ENCODE measurements at regions not wholly inside any gene's neighbourhood (a gene's known extent, or its start where the extent isn't known, plus 50 kb on each side); places are given as distances from the start of the nearest gene placed in this dataset.

DNA sequence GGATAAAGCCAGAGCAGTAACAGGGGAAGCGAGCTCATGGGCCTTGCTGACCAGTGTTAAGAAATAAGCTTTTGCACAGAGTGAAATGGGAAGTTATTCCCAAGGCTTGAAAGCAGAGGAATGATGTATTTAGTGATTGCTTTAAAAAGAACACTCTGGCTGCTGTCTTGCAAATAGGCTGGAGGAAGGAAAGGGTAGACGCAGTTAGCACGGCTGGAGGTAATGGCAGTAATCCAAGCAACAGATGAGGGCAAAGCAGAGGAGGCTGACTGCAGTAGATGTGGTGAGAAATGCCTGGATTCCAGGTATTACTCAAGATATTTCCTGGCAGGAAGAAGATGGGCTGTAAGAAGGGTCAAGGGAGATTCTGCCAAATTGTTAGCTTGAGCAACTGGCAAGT, 1342.3 kb upstream of the AGA start:
- DNase-seq (ENCODE audit: low read depth in 2 of 2), result no peak

GRCh38 chr4:178789279-178789678, 1347.0 kb upstream of the AGA start:
- DNase-seq (ENCODE audit: low read depth in 2 of 2), result no peak

DNA sequence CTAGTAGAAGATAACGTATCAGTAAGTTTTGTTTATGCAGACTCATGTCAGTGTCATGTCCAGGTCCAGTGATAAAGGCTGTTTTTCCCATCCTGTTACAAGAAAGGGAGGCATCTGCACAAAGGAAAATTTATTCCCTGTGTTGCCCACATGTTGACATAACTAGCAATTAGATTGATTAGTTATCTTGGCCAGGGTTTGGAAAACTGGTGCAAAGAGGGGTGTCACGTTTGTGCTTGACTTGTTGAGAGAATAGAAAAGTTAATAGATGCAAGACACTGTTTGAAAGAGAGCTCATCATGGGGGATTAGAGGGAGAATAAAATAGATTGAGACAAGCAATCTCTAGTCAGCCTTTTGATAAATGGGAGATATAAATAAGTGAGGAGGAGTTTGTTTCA, 1357.0 kb upstream of the AGA start:
- no peak for DNase-seq (ENCODE audit: low read depth in 2 of 2)

- no peak for DNase-seq (ENCODE audit: low read depth in 2 of 2)
These were observed 1365.9 kb upstream of the AGA start for GRCh38 chr4:178808106-178808505.

DNA sequence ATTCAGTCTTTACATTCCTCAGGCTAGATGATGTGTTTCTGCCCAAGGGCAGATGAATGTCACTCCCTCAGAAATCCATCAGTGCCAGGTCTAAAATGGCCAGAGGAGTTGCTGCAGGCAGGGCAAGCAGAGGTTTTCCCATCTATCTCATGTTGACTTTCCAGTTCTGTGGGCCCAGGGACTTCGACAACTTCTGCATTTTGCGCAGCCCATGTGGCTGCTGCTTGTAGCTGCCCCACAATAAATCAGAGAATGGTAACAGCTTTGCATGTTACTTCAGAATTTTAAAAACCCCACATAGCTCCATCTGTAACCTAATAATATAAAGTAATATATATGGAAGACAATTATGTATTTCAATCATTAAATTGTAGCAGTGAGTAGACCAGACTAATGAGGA, 1367.7 kb upstream of the AGA start:
- DNase-seq (ENCODE audit: low read depth in 2 of 2), result no peak

GRCh38 chr4:178811356-178811755, 1369.1 kb upstream of the AGA start:
- DNase-seq (ENCODE audit: low read depth in 2 of 2), result no peak

DNA sequence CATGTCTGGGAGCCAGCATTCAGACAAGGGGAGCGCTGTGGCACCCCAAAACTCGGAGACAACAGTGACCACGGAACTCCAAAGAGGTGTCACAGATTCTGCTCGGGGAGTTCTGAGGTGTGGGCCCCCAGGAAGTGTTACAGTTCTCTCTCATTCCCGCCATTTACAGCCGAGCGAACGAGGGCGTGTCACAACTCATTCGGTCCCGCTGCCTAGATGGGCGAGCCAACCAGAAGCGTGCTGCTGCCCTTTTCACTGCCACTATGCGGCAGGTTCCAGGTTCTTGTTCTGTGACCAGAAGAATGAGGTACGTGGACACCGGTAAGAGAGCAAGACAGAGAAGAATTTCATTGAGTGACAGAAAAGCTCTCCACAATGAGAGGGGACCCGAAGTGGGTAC, 1370.6 kb upstream of the AGA start:
- no peak for DNase-seq (ENCODE audit: low read depth in 2 of 2)

- DNase-seq (ENCODE audit: low read depth in 2 of 2), result no peak
These were observed 1372.7 kb upstream of the AGA start for GRCh38 chr4:178814908-178815307.

GRCh38 chr4:178823673-178824295, 1381.5 kb upstream of the AGA start:
- no peak for DNase-seq (ENCODE audit: low read depth in 2 of 2)

DNA sequence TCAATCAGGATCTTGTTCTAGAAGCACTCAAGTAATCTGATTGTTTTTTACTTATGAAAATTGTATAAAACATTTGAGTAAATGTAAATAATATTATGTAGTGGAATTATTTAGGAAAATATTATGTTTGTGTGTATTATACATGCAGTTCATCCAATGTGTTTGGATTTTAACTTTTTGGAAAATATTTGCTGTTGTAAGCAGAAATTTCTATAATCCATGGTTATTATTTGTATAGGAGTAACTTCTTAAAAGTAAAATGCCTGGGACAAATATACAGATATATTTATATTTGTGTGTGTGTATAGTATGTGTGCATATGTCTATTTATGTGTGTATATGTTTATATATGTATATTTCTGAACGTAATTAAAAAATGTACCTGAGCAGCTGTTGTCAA, 1394.6 kb upstream of the AGA start:
- no peak for DNase-seq (ENCODE audit: low read depth in 2 of 2)

DNA sequence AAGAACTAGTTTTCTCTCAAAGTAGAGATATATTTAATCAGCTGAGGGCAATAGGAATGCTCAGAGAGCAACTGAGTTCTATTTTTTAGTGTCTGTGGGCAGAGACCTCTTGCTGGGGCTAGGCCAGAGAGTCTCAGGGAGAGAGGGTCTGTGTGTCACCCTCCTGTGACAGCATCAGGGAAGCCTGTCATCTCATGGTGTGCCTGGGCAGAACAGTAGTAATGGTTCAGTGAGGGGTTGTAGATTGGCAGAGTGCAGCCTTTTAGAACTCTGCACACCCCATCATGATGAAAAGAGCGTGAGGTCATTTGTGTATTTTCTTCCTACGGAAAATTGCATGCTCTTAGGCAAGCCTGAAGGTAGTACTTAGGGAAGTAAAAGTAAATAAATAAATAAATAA, 1396.5 kb upstream of the AGA start:
- no peak for DNase-seq (ENCODE audit: low read depth in 2 of 2)

DNA sequence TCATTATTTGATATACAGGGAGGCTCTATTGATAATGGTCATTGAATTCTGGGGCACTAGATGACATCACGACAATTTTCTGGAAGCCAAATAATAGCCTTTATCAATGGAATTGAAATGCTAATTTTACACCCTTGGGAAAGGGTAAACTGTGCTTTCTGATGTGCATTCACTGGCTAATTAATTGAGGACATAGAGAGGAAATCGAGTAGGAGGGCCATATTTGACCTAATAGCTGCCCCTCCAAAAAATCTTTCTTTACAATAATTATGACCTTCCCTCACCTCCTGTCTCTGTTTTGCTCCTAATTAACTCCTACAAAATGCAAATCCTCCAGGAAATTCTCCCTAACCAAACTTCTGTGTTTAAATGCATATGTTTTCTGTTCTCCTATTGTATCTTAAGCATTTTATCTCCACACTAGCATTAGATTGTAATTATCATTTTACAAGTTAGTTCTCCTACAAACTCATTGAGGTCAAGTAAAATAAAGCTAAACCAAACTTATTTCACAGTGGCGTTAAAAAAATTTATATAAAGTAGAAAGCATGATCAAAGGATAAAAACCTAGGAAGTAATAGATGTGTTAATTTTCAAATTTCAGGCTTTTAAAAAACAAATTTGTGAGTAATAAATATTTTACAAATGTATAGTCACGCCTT, 1414.0 kb upstream of the AGA start:
- no peak for DNase-seq (ENCODE audit: low read depth in 2 of 2)

DNA sequence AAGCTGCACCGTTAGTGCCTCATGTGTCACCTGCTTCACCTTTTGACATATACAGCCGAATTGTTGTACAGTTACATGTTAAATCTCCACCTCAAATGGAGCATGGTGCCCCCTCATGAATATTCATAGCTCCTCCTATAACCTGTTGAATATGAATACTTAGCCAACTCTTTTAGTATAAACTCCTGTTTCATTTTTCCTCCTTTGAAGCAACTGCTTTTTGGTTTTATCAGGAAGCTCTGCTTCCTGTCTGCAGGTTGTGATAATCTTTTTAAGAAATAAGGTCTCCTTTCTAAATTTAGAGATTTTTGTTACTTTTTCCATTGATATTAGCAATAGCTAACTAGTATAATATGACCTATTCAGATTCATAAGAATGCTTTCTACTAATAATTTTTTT, 1429.2 kb upstream of the AGA start:
- DNase-seq (ENCODE audit: low read depth in 2 of 2), result no peak

- no peak for DNase-seq (ENCODE audit: low read depth in 2 of 2)
These were observed 1439.7 kb upstream of the AGA start for GRCh38 chr4:178881937-178882336.

DNA sequence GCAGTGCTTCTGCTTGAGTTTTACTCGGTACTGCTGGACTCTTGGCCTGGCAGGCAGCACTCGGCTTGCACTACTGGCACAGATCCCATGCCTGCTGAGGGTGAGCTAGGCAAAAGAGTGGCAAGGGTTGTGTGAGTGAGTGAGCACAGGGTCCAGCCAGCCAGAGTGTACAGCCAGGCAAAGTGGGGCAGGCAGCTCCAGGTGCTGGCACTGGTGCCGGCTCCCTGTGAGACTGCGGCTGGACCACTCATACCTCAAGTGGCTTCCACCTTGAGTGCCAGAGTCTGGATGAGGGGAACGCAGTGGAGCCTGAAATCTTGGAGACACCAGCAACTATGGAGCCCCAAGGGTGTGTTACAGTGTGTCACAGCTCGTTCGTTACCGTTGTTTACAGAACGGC, 1451.9 kb upstream of the AGA start:
- no peak for DNase-seq (ENCODE audit: low read depth in 2 of 2)

GRCh38 chr4:178899084-178899483, 1456.8 kb upstream of the AGA start:
- DNase-seq (ENCODE audit: low read depth in 2 of 2), result no peak

- DNase-seq (ENCODE audit: low read depth in 2 of 2), result no peak
These were observed 1475.5 kb upstream of the AGA start for GRCh38 chr4:178917756-178918155.

DNA sequence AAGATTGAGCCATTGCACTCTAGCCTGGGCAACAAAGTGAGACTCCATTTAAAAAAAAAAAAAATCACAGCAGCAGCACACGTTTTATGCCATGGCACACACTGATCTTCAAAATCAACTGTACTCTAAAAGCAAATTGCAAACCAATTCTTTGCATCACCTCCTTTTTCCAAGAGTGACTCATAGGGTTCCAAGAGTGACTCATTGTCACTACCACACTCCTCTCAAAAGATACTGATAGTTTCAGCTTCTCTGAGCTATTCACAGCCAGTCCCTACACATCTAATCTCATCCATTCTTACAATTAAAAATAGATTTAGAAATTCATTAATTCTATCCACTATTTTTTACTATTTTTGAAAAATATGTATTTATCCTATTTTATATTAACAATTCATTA, 1494.9 kb upstream of the AGA start:
- DNase-seq (ENCODE audit: low read depth in 2 of 2), result no peak

DNA sequence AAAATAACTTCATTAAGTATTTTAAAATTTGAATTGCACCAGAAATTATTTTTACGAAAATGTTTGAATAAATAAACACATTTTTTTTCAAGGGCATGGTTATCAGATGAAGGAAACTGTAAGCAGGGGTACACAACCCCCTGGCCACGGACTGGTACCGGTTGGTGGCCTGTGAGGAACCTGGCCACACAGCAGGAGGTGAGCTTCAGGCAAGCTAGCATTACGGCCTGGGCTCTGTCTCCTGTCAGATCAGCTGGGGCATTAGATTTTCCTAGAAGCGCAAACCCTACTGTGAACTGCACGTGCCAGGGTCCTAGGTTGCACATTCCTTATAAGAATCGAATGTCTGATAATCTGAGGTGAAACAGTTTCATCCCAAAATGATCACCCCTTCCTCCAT, 1499.7 kb upstream of the AGA start:
- DNase-seq (ENCODE audit: low read depth in 2 of 2), result no peak

GRCh38 chr4:178953447-178954120, 1511.3 kb upstream of the AGA start:
- no peak for DNase-seq (ENCODE audit: low read depth in 2 of 2)

DNA sequence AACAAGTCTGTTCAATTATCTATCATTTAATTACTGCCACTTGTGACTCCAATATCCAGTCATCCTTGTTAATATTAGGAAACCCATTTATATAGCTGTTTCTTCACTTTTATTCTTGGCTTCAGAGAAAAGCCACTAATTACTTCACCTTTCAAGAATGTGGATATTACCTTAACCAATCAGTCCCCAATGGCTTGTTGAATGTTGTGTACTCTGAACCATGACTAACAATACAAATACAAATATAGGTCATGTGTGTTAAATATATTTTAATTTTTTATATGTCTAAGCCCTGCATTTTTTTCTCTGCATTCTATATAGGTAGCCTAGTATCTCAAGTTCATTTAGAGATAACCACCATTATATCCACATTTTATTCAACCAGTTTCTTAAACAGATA, 1513.4 kb upstream of the AGA start:
- DNase-seq (ENCODE audit: low read depth in 2 of 2), result no peak

- DNase-seq (ENCODE audit: low read depth in 2 of 2), result no peak
These were observed 1516.6 kb upstream of the AGA start for GRCh38 chr4:178958725-178959440.
